ENCODE measurements at regions not wholly inside any gene's neighbourhood (a gene's known extent, or its start where the extent isn't known, plus 50 kb on each side); places are given as distances from the start of the nearest gene placed in this dataset.
"Not testable (repeated sequence)": the region's sequence is repeated elsewhere in the genome, so short reads cannot be mapped to it uniquely, and the experiment has no call there.

- intact Hi-C loops (cut with micrococcal nuclease; ENCODE audit: unreplicated experiment) = no loop called here
- ChIA-PET POLR2A (no interaction called here), CTCF (no interaction called here)
- H3K27me3 Mint-ChIP-seq (ENCODE audit: insufficient read depth, unreplicated experiment) = peaks cover 2% of the 10 kb centered on the region
- no peaks in the 10 kb centered on the region for H3K36me3 Mint-ChIP-seq (ENCODE audit: insufficient read depth, unreplicated experiment)
- Histone ChIP-seq H3K27me3 (replicated peaks; ENCODE audit: control insufficient read depth, insufficient read depth, low read length) (no peaks in the 10 kb centered on the region), H3K36me3 (ENCODE audit: control insufficient read depth, insufficient read depth, low read length) (no peaks in the 10 kb centered on the region), H3K4me3 (ENCODE audit: low read depth, low read length) (no peak overlapping the region), H3K4me1 (no peaks in the 10 kb centered on the region), H3K9me3 (no peaks in the 10 kb centered on the region)
- no peaks in the 10 kb centered on the region for H3K9me3 Mint-ChIP-seq (ENCODE audit: unreplicated experiment)
- no peak overlapping the region for H3K4me3 Mint-ChIP-seq (ENCODE audit: unreplicated experiment)
- no peaks in the 10 kb centered on the region for H3K4me1 Mint-ChIP-seq (ENCODE audit: low read depth, unreplicated experiment)
- no peak for TF ChIP-seq CTCF (IDR thresholded peaks at IDR 0.05; ENCODE audit: insufficient read depth in 1 of 2, low read depth in 1 of 2, low read length in 1 of 2, severe bottlenecking in 1 of 2, unreplicated experiment in 1 of 2)
- no peak overlapping the region for H3K27ac Mint-ChIP-seq (ENCODE audit: unreplicated experiment)
- BruUV-seq (replicated peaks) = no TSS peak
- no peak for DNase-seq
Measured at GRCh38 chr4:3623106-3623505, 90.9 kb upstream of the LRPAP1 start.

- H3K4me1 Mint-ChIP-seq (ENCODE audit: low read depth, unreplicated experiment); H3K27me3 Mint-ChIP-seq (ENCODE audit: insufficient read depth, unreplicated experiment); DNase-seq; H3K4me3 Mint-ChIP-seq (ENCODE audit: unreplicated experiment); H3K36me3 ChIP-seq (ENCODE audit: control insufficient read depth, insufficient read depth, low read length); H3K9me3 Mint-ChIP-seq (ENCODE audit: unreplicated experiment); H3K27me3 ChIP-seq (replicated peaks; ENCODE audit: control insufficient read depth, insufficient read depth, low read length); H3K27ac Mint-ChIP-seq (ENCODE audit: unreplicated experiment); H3K9me3 ChIP-seq; CTCF ChIA-PET; POLR2A ChIA-PET; H3K4me3 ChIP-seq (ENCODE audit: low read depth, low read length); H3K36me3 Mint-ChIP-seq (ENCODE audit: insufficient read depth, unreplicated experiment); BruUV-seq (replicated peaks); H3K4me1 ChIP-seq; intact Hi-C loops (cut with micrococcal nuclease; ENCODE audit: unreplicated experiment): not testable (repeated sequence)
Measured at GRCh38 chr4:3620365-3620764, 88.1 kb upstream of the LRPAP1 start.

GRCh38 chr4:3619698-3620097 lies 87.5 kb upstream of the LRPAP1 start:
- intact Hi-C loops (cut with micrococcal nuclease; ENCODE audit: unreplicated experiment); H3K27me3 ChIP-seq (replicated peaks; ENCODE audit: control insufficient read depth, insufficient read depth, low read length); H3K9me3 Mint-ChIP-seq (ENCODE audit: unreplicated experiment); POLR2A ChIA-PET; H3K4me3 Mint-ChIP-seq (ENCODE audit: unreplicated experiment); H3K27me3 Mint-ChIP-seq (ENCODE audit: insufficient read depth, unreplicated experiment); CTCF ChIA-PET; H3K9me3 ChIP-seq; H3K36me3 Mint-ChIP-seq (ENCODE audit: insufficient read depth, unreplicated experiment); H3K27ac Mint-ChIP-seq (ENCODE audit: unreplicated experiment); BruUV-seq (replicated peaks); H3K4me1 ChIP-seq; H3K4me3 ChIP-seq (ENCODE audit: low read depth, low read length); H3K36me3 ChIP-seq (ENCODE audit: control insufficient read depth, insufficient read depth, low read length); H3K4me1 Mint-ChIP-seq (ENCODE audit: low read depth, unreplicated experiment); DNase-seq: not testable (repeated sequence)

- POLR2A ChIA-PET; H3K9me3 ChIP-seq; H3K9me3 Mint-ChIP-seq (ENCODE audit: unreplicated experiment); H3K4me1 Mint-ChIP-seq (ENCODE audit: low read depth, unreplicated experiment); H3K27ac Mint-ChIP-seq (ENCODE audit: unreplicated experiment); CTCF ChIA-PET; H3K4me3 Mint-ChIP-seq (ENCODE audit: unreplicated experiment); H3K36me3 ChIP-seq (ENCODE audit: control insufficient read depth, insufficient read depth, low read length); H3K4me1 ChIP-seq; H3K36me3 Mint-ChIP-seq (ENCODE audit: insufficient read depth, unreplicated experiment); H3K27me3 ChIP-seq (replicated peaks; ENCODE audit: control insufficient read depth, insufficient read depth, low read length); BruUV-seq (replicated peaks); DNase-seq; H3K27me3 Mint-ChIP-seq (ENCODE audit: insufficient read depth, unreplicated experiment); intact Hi-C loops (cut with micrococcal nuclease; ENCODE audit: unreplicated experiment); H3K4me3 ChIP-seq (ENCODE audit: low read depth, low read length): not testable (repeated sequence)
Measured at GRCh38 chr4:3618341-3618740, 86.1 kb upstream of the LRPAP1 start.
